Urothelium cell line (cell line): ENCODE measurements at regions not wholly inside any gene's neighbourhood (a gene's known extent, or its start where the extent isn't known, plus 50 kb on each side); places are given as distances from the start of the nearest gene placed in this dataset.
A peak's percentile ranks its signal among the peaks of the same experiment; 100 is the strongest.
"Not testable (repeated sequence)": the region's sequence is repeated elsewhere in the genome, so short reads cannot be mapped to it uniquely, and the experiment has no call there.

Source experiments
- DNase-seq: peaks from one replicate; pipeline ENCODE4 v3.0.0; 2011; ENCODE audit warnings: low spot score, mixed read lengths
- FAIRE-seq: peaks from 2 replicates; lab custom pipeline; 2011; peaks lifted over from hg19 to GRCh38; lab: Jason Lieb, UNC

DNA sequence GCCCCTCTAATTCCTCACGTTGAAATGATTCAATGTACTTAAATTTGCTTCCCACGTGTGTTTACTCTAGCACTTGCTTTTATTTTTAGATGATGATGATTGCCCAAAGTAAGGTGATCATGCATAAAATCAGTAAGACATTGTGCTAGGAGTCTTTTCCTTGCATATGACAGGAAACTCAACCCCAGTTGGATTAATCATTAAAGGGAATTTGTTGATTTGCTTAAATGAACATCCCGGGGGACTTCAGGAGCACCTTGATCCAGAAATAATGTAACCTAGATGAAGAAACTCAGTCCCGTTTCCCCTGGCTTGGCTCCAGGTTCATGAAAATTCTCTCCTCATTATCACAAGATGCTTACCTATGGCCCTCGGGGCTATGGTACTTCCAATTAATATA, 106.1 kb upstream of the STC2 start:
- FAIRE-seq: no peak
- no peak for DNase-seq

DNA sequence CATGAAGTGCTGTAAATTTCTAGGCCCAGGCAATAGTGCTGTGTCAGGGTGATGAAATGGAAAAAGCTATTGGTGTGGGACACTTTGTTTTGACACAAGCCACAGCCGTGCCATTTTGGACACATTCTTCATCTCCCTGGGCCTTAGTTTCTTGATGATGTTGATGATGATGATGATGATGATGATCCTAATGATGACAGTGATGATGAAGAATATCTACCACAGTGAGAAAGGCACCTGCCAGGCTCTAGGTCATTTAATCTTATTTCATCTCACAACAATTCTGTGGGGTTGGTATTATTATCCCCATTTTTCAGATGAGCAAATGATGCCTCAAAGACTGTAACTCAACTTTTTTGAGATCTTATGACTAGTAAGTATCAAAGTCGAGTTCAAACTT, 102.2 kb upstream of the STC2 start:
- FAIRE-seq: no peak
- DNase-seq: no peak

DNA sequence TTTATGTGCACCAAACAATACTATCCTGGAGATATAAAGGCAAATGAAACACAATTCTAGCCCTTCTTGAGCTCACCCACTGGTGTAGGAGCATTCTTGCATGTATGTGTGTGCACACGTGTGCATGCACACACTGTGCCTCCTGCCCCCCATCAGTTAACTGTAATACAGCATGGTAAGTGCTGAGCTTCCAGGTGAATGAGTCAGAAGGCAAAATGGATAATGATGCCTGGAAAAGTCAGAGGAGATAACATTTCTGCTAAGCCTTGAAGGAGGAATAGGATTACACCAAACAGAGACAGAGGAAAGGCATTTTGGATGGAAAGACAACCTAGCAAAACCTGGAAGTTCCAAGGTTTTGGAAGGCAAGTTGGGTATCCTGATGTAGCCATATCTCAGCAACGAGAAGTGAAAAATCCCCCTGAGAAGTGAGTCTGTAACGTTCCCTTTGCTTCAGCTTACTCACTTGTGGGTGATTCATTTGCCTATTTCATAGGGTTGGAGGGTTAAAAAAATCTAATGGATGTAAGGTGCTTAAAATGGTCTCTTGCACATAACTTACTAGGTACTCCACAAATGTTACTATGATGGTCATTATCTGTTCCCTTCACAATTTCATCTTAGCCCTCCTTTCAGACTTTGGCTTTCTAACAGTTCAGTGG, 101.4 kb upstream of the STC2 start:
- FAIRE-seq: no peak
- no peak for DNase-seq

DNA sequence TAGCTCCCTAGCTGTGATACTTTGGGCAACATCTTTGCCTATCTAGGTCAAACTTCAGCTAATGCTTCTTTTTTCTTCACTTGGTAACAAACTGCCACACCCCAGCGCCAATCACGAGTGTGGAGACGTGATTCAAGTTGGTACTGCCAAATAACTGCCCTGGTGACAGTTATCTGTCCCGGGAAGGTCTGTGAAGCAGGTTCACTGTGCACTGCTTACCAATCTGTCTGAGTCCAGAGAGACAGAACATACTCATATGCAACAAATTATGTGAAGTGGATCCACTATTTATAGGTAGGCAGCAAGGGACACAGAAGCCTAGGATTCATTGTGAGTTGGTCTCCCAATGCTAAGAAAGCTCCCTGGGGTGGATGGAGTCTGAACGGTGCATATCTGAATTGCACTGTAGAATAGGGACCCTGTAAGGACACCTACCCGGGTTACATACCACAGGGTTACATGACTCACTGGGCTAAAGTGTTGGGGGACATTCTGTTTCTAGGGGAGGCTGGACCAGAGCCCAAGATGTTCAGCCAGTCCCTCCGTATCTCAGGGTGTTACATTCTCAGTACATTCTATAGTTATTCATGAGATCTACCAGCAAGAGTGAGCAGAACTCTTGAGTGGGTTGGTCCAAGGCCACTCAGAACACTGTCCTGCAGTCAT, 95.4 kb upstream of the STC2 start:
- no peak for DNase-seq
- FAIRE-seq: no peak

DNA sequence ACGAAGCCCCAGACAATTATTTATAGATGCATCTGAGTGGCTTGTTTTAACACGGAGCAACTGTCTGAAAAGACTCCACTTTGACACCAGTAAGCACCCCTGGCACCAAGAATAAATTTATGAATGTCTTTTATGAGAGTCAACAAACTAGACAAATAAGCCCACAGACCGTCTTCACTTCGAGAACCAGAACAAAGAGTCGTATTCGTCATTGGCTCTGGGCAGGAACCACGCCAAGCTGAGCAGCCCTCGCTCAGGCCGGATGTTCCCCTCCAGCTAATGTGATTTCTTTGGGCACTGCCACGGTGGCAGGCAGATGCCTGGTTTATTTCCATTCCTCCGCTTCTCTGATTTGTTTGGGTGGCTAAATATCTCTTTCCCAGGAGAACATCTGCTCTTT, 91.9 kb upstream of the STC2 start:
- DNase-seq (no peak), FAIRE-seq (no peak)

DNA sequence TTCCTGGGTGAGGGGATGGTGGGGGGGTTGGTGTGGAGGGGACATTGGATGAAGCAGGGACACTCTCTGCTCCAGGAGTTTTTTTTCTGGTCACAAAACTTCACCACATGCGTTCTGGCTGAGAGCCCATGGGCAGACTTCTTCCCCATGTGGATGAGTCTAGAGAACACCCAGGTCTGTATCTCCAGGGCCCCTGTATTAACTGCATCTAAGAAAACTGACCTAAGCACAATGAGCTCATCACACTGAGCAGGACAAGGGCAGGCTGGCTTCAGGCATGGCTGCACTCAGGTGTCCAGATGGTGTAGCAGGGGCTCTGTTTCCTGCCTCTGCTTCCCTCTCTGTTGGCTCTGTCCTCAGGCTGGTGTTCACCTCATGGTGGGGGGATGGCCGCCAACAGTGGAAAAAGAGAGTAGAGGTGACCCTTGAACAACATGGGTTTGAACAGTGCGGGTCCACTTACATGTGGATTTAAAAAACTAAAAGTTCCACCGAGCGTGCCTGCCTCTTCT, 85.3 kb upstream of the STC2 start:
- DNase-seq (no peak), FAIRE-seq (no peak)

DNA sequence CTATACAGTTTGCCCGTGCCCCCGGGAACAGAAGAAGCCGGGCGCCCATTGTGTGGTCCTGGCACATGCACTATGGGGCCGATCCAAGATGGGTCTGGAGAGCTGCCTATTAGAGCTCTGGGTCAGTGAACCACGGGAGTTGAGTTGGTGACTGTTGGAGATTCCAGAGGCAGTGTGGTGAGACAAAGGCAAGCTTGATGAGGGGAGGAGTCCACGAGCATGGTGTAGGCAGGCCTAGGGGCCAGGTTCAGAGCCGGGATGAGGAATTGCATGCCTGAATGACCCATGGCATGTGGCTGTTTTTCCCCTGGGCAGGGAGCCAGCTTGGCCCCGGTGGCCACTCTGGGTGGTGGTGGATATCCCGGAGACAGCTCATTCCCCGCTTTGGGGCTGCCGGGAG, 84.4 kb upstream of the STC2 start:
- no peak for FAIRE-seq
- no peak for DNase-seq

DNA sequence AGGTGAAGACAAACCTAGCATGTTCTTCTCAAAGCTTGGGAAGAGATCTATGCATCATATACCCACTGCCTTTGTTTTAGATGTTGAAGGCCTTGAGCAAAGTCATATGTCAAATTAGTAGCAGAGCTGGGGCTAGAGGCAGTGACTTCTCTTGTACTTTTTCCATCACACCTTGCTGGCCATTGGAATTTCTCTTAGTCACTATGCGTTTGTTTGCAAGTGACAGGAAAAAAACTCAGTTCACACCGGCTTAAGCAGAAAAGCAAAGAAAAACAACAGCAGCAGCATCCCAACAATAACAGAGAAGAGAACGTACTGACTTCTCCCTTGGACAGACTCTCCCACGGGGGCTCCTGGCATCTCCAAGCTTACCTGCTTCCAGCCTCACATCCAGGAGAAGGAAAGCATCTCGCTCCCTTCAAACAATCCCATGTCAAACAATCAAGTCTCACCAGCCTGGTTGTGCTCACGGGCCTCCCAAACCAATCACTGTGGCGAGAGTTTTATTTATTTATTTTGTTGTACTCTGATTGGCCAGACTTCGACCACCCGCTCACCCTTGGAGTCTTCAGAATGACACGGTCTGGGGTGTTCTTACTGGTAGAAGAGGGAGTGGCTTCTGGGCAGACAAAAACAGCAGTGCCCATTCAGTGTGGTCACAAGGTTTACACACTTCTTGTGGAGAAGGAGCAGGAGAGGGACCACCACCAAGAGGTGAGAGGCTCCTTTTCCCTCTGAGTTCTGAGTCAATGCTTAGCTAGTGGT, 83.8 kb upstream of the STC2 start:
- FAIRE-seq (no peak), DNase-seq (no peak)

DNA sequence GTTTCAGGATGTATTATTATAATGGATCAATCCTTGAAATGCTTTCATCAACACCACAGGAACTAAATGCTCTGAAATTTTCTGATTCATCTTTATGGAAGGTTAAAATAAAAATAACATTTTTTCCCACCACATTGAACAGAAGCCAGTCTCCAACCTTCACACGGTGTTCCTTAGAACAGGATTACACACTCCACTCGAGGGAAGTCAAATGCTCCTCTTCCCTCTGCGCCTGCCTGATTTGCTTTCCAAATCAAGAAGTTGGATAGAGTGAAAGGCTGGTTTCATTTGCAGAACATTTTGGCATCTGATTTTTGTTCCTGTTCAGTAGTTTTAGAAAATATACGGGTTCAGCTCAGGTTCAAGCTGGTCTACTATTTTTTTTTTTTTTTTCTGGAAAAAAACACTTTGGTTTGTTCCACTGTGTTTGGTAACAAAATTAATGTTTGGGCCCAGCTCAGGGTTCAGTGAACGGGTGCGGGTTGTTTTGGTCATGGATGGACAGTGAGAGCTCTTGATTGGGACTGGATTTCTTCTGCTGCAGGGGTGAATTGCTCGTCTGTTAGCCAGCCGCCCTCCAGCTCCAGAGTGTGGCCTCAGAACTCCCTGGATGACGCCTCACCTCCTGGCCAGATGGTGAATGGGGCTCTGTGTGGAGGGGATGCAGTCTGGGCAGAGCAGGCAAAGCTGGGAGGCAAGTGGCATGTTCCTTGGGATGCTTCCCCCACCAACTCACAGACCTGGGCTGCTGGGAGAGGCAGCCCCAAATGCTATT, 82.4 kb upstream of the STC2 start:
- FAIRE-seq (no peak), DNase-seq (no peak)

DNA sequence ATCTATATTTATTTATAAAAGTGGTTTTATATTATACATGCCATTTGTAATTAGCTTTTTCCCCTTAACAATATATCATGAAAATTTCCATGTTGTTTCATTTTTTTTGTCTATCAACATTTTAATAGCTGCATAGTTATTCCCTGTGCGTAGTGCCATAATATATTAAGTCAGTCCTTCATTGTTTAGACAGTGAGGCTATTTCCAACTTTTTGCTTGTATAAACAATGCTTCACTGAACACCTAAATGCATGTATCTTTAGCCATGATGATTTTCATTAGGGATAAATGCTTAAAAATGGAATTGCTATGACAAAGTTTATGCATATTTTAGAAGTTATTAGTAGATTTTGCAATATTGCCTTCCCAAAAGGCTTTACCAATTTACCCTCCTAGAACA, 80.7 kb upstream of the STC2 start:
- DNase-seq (no peak), FAIRE-seq (no peak)

DNA sequence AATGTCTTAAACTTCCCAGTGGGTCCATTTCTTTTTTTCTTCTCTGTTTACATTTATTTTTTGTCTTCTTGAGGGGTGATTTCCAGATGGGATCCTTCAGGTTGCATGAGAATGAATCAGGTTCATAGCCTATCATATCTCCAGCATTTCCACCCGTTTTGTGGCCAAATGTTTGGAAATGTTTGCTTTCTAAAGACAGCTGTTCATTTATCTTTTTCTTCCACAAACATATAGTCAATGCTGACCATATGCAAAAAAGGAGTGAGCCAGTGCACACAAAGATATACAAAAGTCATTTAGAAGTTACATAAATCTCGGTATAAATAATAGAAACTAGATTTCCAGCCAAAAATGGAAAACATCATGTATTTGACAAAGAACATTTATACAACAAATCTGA, 71.6 kb upstream of the STC2 start:
- no peak for FAIRE-seq
- DNase-seq: no peak

DNA sequence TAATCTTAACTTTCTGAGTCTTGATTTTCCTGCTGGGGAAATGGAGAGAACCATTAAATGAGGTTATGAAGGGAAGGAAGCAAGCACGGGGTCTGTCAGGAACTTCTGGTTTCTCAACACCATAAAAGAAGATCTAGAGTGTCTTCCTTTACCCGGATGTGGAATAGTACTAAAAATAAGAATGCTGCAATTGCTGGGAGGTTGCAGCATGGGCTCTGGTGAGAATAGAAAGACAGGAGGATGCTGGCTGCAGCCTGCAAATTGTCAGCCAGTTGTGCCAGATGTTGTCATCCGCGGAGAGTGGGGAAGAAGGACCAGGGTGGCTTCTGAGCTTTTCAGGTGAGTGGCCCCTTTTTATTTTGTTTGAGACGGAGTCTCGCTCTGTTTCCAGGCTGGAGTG, 69.3 kb upstream of the STC2 start:
- FAIRE-seq (no peak), DNase-seq (no peak)

DNA sequence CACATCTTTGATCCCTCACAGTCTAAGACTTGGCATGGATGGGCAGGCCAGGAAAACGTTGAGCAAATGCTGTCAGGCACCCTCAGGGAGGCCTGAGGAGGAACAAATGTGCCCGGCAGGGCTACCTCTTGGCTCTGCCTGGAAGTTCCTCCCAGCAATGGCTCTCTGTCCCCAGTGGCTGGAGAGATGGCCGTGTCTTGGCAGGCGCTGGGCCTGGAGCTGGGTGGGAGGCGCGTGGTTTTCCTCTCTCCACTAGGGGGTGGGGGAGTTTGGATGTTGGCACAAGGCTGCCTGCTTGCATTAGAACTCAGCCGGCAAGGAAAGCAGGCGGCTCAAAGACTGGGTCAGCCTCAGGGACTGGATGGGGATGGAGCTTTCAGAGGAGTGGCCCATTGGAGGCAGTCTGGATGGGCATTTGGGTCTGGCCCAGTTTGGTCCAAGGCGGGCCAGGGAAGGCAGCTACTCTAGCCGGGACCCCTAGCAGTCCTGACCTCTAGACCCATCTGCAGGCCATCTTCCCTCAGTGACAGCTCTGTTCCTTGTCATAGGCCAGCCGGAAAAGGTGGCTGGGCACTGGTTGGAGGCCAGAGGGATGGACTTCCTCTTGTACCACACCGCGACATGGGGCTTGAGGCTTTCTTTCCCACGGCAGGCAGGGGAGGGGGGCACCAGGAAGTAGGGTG, 68.2 kb upstream of the STC2 start:
- no peak for FAIRE-seq
- no peak for DNase-seq

DNA sequence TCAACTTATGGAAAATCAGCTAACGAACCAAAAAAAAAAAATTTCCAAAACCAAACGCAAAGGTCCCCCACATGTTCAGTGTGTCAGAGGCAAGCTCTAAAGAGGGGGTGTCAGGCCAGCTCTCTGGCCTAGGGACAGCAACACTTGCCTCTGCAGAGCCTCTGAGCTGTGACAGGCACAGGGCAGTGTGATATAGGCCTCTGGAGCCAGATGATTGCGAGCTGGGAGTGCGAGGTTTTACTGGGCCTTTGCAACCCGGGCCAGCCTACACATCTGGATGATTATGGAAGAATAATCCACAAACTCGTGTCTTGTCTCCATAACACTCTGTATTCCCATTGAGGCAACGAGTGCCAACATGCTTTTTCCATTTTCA, 67.7 kb upstream of the STC2 start:
- no peak for DNase-seq
- FAIRE-seq: no peak

DNA sequence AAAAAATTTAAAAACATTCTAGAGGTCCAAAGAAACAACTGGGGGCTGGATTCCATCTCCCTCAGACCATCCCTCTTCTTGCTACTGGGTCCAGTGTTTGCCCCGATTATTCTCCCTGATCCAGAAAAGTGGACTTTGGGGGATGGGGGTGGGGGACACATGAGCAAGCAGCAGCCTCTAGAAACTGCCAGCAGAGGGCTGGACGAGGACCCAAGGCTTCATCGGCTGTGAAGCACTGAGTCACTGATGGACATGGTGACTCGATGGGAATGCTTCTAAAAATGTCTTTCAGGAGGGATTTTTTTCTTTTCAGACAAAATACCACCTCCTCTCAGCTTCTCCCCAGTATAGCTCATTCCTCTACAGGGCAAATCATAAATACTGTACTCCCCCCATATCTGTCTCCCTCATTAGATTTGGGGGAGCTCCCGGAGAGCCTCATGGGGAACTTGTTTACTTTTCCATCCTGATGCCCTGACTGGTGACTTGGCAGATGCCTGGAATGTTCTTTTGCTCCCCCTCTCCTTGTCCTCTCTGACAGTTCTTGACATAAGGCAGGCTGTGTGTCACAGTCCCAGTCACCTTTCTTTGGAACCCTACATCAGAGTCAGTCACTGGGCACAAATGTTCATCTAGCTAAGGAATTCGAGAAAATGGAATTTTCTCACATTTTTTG, 67.2 kb upstream of the STC2 start:
- peak; percentile 31 for DNase-seq
- FAIRE-seq: no peak

DNA sequence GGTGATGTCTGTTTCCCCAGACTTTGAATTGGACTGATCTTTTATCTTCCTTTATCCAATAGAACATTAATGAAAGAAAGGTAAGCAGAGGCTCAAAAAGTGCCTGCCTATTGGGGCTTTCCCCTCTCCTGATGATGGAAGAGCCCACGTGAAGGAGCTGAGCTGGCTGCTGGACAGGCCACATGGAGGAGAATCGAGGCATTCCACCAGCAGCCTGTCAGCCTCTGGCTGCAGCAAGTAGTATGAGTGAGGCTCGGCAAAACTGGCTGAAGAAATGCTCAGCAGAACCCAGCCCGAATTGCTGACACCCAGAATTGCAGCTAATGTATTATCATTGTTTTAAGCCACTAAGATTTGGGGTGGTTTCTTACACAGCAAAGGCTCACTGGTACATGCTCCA, 66.5 kb upstream of the STC2 start:
- DNase-seq (no peak), FAIRE-seq (no peak)

DNA sequence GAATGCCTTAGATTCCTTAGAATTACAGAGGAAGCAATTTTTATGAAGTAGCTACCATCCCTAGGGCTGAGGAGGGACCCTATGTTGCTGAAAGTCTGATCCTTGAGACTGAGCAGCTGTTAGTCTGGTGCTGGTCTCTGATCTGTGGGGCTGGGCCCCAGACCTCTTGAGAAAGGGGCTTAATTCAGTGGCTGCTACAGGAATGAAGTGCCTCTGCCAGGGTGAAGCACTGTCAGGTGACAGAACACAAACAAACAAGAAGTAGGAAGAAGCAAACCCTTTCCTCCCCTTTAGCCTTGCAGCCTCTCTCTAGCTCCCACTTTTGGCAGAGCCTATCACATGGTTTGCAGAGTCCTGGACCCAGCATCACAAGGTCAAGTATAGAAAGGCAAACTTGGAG, 64.0 kb upstream of the STC2 start:
- FAIRE-seq (no peak), DNase-seq (no peak)

DNA sequence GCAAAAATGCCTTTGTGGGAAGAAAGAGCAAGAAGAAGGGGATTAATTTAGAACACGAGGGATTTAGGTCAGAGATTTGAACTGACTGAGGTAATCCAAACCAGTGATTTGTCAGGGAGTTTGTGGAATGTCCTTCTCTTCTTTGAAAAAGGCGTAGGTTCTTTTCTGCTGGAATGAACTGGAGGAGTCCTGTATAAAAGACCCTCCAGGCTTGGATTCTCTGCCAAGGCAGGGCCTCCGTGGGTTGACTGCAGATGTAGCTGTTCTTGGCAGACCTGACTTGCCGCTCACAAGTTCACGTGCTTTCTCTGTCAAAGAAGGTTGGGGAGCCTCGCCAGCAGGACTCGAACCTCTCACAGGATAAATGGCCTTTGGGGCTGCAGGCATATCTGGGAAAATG, 62.8 kb upstream of the STC2 start:
- no peak for FAIRE-seq
- no peak for DNase-seq

DNA sequence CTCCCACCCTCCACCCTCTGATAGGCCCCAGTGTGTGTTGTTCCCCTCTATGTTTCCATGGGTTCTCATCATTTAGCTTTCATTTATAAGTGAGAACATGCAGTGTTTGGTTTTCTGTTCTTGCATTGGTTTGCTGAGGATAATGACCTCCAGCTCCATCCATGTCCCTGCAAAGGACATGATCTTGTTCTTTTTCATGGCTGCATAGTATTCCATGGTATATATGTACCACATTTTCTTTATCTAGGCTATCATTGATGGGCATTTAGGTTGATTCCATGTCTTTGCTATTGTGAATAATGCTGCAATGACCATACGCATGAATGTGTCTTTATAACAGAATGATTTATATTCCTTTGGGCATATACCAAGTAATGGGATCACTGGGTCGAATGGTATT, 59.1 kb upstream of the STC2 start:
- FAIRE-seq, DNase-seq: not testable (repeated sequence)

DNA sequence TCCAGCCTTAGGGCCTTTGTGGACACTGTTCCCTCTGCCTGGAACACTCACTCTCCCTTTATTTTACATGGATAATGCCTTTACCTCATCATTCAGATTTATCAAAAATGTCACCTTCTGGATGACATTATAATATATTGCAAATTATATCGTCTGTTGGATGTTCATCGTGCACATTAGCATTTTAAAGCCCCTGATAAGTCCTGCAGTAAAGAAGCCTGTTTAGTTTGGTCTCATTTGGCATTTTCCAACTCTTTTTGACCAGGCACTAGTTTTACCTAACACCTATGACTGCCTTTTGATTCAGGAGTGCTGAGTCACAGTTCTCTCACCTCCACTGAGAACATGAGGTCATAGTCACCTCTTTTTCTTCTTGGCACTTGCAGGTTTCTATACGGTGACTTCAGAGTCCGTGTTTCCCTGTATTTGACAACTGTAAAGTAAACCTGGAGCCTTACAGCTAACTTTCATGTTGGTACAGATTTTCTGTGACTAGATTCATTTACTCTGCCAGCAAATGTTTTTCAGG, 57.7 kb upstream of the STC2 start:
- DNase-seq: no peak
- FAIRE-seq: no peak
